NCI-H2107 (cell line): ENCODE measurements at regions not wholly inside any gene's neighbourhood (a gene's known extent, or its start where the extent isn't known, plus 50 kb on each side); places are given as distances from the start of the nearest gene placed in this dataset.
"Not testable (repeated sequence)": the region's sequence is repeated elsewhere in the genome, so short reads cannot be mapped to it uniquely, and the experiment has no call there.

Experiments used
- DNase-seq: peaks from one replicate; lab custom pipeline; 2025; lab: John Stamatoyannopoulos, UW

DNA sequence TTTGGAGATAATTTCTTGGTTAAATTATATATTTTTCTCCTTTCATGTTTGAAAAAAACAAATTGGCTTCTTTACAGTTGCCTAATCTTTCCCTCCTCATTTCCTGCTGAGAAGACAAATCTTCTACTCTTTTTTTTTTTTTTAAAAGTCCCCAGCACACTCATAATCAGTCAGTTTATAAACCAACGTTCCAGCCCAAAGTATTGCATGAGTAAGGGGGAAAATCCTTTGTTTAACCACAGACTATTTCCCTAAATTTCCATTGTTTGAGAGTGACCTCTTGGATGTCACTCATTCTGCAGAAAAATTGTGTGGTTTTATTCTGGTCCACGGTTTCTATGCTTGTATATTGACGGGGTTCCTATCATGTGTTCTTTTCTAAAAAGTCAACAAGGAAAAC, 55.1 kb upstream of the TLR4 start:
- DNase-seq, result no peak

DNA sequence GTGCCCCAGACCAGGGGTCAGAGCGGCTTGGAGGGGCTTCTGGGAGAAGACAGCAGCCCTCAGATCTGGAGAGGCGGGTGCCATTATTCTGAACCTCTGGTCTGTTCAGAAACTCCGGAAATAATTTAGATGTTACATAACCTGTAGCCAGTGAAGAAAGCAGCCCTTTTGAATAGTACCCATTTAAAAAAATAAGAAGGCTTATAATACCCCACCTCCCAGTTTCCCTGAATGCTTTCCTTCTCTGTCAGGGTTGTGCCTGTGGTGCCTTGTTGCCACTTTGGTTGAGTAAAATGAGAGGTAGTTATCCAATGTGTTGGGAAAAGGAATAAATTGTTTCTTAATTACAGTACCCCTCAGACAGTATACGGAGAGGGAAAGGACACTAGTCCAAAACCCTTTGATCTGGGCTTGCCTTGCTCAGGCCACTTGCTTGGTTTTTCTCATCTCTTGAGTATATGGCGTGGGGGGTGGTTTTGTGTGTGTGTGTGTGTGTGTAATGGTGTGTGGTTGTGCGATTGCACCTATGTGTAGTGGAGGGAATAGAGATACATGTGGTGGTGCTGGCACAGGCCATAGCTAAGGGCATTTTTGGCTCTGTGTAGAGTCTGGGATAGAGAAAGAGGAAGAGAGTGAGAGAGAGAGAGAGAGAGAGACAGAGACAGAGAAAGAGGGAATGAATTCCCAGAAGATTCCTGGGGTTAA, 59.1 kb upstream of the TLR4 start:
- no peak for DNase-seq

DNA sequence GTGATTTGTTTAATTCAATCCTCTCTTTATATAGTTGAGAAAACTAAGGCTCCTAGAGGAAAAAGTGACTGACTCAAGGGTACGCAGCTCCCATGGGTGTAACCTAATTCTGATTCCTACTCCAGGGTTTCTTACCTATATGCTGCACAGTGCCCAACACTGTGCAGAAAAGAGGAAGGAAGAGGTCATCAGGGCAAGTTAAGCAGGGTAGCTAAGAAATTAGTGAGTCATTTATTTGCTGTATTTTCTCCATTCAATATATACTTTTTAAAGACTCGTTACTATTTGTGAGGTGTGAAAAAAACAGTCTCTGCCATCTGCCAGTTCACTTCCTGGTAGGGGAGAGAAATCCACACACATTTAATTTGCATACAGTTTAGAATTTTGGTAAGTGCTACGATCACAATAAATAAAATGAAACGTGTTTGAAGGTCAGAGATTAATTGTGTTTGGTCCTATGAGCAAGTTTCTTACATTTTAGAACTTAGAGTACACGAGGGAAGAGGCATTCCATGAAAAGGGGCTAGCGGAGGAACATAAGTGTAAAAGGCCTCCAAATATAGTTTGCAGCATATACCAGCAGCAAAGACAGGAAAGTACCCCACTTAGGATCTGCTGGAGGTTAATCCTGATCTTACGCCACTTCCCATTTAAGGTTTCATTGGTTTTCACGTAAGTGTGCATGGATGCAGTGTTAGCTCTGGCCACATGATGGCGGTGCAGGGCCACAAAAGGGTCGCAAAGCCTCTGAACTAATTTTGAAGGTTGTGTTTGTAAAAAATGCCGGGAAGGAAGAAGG, 59.9 kb upstream of the TLR4 start:
- peak; percentile 31 for DNase-seq

DNA sequence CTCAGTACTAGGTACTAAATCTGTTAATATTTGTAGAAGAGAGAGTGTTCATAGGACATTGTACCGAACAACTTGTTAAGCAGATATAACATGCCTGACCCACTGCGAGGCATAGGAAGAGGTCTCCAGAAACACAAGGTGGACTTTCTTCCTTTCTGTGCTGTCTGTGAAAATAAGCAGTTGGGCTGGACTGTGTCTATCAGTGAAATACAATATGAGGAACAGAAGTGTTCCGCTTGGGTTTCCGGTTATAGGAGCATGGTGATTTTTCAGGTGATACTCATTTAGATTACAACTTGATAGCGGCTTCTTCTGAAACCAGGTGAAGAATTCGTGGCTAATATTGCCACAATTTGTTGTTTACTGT, 60.9 kb upstream of the TLR4 start:
- DNase-seq, result no peak

DNA sequence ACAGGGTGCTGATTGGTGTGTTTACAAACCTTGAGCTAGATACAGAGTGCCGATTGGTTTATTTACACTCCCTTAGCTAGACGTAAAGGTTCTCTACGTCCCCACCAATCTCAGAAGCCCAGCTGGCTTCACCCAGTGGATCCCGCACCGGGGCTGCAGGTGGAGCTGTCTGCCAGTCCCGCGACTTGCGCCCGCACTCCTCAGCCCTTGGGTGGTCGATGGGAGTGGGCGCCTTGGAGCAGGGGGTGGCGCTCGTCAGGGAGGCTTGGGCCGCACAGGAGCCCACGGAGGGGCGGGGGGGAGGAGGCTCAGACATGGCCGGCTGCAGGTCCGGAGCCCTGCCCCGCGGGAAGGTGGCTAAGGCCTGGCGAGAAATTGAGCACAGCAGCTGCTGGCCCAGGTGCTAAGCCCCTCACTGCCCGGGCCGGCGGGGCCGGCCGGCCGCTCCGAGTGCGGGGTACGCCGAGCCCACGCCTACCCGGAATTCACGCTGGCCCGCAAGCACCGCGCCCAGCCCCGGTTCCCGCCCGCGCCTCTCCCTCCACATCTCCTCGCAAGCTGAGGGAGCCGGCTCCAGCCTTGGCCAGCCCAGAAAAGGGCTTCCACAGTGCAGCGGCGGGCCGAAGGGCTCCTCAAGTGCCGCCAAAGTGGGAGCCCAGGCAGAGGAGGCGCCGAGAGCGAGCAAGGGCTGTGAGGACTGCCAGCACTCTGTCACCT, 61.5 kb upstream of the TLR4 start:
- not testable (repeated sequence) for DNase-seq

DNA sequence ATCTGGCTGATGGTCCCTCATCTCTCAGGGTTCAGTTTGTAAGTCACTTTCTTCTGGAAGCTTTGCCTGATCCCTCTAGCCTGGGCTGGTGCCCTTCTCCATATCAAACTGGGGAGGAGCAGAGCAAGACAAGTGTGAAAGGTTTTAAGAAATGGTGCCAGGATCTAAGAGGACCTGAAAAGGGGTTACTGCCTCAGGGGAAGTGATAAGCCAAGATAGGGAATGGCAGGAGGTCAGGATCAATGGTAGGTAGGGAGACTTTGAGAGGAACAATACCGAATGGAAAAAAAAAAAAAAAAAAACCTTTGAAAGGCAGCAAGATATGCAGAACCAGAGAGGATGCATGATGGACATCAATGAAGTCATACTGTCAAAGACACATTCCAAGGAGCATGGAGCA, 67.5 kb upstream of the TLR4 start:
- no peak for DNase-seq

DNA sequence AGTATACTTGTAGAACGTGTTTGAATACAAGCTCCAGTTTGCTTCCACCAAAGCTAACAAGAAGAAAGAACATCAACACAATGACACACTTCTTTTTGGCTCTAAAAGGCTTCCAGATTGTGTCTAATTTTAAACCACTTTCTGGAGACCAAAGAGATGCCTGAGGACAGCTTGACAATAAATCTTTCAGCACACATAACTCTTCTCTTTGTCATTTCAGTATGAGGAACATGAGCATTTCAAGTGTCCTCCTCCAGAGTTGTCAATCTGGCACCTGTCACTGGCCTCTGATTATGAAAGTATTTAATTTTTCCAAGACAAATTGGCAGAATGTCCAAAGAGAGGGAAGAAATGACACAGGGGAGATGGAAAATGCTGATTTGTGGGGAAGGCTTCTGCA, 79.0 kb upstream of the TLR4 start:
- DNase-seq, result no peak

DNA sequence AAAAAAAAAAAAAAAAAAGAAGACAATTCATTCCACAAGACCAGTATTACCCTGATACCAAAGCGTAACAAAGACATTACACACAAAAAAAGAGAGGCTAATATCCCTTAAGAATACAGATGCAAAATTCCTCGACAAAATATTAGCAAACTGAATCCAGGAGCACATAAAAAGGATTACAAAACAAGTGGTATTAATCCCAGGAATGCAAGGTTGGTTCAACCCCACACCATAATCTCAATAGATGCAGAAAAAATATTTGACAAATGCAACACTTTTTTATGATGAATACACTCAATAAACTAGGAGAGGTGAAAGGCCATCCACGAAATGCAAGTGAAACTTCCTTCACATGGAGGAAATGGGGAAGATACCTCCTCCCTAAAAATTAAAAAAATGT, 80.1 kb upstream of the TLR4 start:
- no peak for DNase-seq

DNA sequence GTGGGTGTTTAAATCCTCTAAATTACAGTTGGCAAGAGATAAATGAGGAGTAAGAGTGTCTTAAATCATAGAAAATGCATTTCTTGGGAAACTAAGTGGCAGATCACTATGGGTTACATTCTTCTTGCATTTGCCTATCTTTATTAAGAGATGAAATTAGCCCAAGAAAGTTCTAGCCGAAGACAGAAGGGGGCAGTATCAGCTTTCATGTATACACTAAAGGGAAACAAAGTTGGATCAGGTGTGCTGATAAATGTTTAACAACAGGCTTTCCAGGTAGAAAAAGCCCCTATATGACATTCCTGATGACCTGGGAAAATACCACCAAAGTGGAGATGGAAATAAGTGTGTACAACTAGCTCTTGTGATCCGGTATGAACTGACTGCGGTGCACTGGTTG, 81.9 kb upstream of the TLR4 start:
- no peak for DNase-seq

DNA sequence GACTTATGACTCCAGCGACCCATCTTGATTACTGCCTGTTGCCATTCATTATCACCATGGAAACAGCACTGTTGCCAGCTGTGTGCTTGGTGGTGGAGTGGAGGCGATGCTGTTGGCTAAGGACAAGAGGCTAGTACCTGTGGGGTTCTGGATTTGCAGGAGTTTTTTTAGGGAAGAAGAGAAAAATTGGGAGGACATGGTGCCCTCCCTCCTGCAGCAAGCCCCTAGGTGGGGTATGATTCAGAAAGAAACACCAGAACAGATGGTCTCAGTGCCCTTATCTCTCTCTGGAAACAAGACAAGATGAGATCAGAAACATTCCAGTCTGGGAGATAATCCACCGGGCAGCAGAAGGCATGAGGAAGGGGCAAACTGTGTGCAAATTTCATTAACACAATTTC, 87.8 kb upstream of the TLR4 start:
- no peak for DNase-seq

DNA sequence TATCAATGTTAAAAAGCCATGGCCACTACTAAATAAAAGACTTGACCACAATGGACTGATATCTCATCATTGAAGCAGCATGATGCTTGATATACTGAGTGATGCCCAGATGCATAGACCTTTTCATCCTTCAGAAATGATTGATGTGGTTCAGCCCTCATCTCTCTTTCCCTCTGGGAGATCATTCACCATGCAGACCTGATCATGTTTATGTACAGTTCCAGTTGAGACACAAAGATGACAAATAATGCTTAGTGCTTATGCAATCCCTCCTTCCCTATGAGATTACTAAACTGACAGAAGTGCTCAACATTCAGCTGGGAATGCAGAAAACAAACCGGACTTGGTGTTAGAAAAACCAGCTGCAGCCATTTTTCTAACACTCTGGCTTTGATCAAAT, 91.9 kb upstream of the TLR4 start:
- no peak for DNase-seq

DNA sequence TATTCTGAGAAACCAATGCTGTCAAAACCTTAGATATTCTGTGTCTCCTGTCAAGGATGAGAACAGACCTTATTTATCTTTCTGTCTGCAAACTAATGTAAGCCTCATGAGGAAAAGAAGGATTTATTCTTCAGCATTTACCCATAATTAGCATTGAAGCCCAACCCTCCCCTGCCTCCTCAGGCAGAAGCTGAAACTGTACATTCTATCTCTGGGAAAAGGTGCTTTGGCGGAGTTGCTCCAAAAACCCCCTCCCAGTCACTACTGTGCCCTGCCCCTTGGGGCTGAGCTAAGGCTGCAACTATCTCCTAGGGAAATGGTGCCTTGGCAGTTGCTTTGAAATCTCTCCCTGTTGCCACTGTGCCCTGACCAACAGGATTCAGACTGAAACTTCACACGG, 106.2 kb upstream of the TLR4 start:
- DNase-seq, result no peak

DNA sequence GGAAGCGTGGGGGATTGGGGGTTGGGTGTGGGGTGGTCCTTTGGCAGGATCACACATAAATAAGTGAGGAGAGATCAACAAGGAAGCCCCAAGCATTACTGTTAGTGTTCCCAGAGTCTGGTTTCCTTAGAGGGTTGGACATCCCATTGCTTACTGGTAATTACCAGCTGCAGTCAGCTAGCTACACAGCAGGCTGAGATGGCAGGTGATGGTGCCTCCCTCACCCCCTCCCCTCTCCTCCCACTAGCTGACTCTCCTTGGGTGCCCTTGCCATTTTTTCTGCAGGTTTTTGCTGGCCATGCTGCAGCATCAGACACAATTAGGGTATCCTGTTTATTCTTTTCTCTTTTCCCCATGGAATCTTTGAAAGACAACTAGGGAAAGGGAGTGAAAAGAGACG, 107.5 kb upstream of the TLR4 start:
- DNase-seq, result no peak

DNA sequence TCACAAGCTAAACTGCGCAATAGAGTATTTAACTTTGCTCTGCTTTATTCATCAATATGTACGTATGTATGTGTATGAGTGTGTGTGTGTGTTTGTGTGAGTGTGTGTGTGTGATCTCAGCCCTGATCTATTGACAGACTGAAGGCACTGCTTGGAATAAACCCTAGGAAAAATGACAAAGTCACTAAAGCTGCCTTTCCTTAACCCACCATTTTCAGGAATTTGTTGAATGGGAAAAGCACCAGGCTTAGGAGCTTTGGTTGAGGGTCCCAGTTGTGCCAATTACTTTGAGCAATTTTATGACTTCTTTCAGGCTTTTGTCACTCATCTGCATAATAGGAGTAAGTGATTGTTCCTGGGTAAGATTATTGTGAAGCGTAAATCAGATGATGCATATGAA, 108.6 kb upstream of the TLR4 start:
- no peak for DNase-seq

DNA sequence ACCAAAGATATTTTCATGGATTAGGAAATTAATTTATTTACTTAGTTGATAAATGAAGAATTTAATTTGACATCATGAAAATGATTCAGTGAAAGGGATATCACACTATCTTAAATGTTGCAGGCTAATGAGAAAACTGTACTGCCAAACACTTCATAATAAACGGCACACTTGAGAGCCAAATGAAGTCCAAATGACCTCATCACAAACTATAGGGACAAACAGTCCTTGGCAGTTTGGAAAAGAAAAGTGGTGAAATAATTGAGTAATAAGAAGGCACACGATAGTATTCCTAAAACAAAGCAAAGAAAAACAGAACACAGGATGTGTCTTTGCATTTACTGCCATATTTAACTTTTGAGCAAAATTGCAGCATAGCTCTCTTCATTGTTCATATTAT, 116.9 kb upstream of the TLR4 start:
- no peak for DNase-seq

DNA sequence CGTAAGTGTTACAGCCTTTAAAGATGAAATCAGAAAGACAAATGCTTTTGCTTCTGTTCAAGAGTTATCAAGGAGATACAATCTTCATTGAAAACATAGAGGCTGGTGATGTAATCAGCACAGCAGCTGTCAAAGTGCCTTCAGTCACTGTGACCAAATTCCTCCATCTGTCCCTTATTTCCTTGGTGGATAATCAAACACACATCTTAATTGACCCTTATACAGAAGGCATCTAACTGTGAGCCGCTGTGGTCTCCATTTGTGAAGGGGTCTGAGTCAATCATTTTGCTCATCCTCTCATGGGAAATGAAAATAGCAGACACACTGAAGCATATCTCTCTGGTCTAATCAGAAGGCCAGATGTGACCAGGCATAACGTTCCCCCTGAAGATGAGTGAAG, 130.1 kb upstream of the TLR4 start:
- no peak for DNase-seq

DNA sequence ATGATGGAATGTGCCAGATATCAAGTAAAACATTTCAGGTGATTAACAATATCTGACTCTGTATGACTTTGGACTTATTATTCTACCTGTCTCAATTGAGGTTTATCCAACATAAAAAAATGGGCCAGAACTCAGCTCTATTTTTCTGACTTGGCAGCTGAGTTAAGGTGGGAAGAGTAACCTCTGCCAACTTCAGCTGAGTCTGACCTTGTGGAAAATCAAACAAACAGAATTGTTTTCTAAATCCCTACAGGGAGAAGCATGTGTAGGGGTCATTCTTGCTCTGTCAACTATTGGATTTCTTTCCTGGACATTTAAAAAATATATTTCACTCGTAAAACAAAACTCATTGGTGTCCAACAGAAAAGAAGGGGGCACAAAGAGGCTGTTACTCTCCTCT, 139.4 kb upstream of the TLR4 start:
- DNase-seq, result no peak

DNA sequence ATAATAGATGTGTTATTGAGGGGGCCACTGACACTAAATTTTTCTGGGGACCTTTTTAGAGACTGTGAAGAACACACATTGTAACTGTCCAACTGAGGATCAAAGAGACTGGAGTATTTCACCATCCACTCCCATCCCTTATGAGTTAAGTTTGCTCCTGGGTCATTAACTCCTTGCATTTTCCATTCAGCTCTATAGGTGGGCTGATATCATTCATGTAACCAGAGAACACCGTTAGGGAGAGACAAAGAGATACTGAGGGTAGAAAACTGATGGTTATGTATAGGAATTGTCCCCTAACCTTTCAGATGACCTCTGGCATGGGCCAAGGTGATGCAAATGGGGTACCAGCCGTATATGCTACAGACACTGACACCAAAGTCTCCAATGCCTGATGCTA, 142.4 kb upstream of the TLR4 start:
- DNase-seq, result no peak

DNA sequence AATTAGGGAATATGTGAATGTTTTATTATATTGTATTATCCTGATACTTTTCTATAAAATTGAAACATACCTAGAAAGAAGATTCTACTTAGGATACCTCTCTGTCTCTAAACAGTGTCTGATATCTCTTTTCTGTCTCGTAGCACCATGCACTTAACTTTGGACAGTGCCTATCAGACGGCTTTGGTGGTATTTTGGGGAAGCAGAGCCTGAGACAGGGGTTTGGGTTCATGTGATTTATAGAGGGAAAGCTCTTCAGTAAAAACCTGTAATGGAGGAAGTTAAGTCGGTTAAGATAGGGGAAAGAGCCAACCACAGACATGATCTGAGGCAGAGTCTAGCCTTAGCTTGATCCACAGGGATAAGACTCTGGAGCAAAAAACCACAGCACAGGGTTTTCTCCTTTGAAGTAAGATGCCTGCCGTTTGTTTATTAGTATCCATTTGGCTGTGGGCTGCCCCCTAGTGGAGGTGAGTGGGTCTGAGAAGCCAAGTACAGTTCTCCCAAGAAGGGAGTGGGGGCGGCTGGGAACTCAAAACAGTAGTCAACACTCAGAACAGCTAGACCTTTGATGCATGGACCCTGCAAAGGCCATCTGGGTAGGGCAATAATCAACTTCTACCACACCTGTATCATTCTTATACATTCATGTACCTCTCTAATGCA, 141.2 kb upstream of the ASTN2 start:
- DNase-seq, result no peak

DNA sequence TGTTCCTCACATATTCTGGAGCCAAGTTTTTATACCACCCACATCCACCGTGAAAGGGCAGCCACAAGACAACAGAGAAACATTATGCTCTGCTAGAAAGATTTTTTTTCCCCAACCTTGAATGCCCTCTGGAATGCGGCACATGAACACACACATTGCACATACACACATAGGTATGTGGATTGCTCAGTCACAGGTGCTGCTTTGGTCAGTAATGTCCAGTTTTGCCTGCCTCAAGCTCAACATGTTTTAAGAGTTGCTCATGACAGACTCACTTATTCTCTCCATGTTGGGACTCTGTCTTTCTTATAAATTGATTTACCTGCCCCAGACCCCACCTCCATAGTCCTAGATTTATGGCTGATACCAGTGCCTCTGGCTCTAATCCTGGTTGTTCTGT, 138.0 kb upstream of the ASTN2 start:
- DNase-seq, result no peak

DNA sequence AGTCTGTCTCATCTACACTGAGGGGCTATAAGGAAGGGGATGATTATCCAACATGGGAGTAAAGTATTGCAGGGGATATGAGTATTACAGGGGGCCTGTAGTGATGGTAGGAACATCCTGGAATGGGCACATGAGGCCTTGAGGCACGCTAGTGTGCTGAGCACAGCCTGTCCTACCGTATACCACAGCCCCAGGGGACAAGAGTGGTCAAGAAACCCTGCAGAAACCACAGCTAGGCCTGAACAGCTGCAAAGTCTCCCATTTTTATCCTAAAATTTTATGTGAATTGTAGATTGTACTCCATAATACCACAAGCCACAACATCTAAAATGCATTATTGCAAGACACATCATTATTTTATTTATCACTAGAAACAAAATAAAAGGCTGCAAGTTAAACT, 136.3 kb upstream of the ASTN2 start:
- no peak for DNase-seq

DNA sequence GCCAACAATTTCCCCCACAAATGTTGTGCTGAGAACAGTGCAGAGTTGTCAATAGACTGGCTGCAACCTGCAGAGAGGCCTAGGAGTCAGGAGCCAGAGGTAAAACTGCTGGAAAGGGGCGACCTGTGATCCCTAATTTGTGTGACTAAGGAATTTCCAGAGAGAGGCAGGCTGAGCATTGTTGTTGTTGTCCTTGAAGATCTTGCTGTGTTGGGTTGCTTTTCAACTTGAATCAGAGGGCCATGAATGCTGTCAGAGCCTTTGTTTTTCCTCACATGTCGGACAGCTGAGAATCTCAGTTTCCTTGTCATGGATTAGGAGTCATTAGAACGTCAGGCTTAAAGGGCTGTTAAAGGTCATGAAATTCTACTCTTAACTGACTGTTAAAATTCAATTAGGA, 134.6 kb upstream of the ASTN2 start:
- no peak for DNase-seq

DNA sequence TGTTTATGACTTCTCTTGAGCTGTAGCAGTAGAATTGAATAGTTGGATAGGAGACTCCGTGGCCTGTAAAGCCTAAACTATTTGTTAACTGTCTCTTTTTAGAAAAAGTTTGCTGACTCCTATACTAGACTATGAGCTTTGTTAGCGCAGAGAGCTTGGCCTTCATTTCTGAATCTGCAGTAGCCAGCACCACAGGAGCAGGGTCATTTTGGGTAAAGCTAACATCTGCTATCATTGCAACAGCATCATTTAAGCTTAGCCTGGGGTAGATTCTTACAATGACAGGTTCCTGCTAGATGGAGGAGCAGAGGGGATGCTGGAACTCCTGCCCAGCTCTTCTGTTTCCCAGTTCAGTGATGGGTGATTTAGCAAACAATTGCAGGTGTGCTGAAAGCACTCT, 133.7 kb upstream of the ASTN2 start:
- DNase-seq, result no peak
